ENCODE measurements at regions not wholly inside any gene's neighbourhood (a gene's known extent, or its start where the extent isn't known, plus 50 kb on each side); places are given as distances from the start of the nearest gene placed in this dataset.

DNA sequence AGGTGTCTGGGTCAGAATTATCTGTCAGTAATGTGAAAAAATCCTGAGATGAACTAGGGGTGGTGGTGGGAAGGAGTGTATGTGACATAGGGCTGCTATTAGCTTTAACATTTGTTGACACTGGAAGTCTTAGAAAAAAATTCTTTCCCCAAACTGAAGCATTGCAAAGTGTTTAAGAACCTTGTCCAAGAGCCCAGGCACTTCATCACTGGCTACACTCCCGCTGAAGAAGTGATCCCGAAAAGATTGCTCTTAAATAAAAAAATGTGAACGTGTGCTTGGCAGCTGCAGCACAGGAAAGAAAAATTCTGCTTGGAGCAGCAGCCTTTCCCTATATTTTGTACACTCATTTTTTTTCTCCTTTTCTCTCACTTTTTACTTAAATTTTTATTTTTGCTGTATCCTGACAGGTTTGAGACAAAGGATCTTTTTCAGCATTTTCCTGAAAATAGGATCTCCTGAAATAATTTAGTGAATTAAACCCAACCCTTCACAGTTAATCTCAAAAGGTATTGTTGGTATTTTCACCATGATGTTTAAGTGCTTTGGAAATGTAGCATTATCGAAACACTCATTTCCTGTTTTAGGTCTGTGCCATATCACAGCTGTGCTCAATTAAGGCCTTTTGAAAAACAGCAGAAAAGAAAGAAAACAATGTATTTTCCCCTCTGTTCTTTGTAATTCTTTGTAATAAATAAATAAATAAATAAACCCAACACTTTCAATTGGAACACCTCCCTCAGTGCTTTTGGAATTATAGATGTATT is 477.6 kb downstream of the ZNF385D start:
- TF ChIP-seq EZH2phosphoT487 (IDR thresholded peaks at IDR 0.05; ENCODE audit: insufficient read depth, low read depth) (no peak), EZH2 (IDR thresholded peaks at IDR 0.05; ENCODE audit: insufficient read depth, poor library complexity, severe bottlenecking) (no peak)
